Glutamatergic neuron (in vitro differentiated cells): ENCODE measurements at regions not wholly inside any gene's neighbourhood (a gene's known extent, or its start where the extent isn't known, plus 50 kb on each side); places are given as distances from the start of the nearest gene placed in this dataset.
"Not testable (repeated sequence)": the region's sequence is repeated elsewhere in the genome, so short reads cannot be mapped to it uniquely, and the experiment has no call there.

Experiments
- DNase-seq: peaks from one replicate; pipeline ENCODE4 v3.0.0; 2022
- H3K27ac Mint-ChIP-seq: one replicate; pipeline ENCODE4 v1.8.0; 2020; ENCODE audit warnings: mild to moderate bottlenecking, mixed read lengths, inconsistent platforms; ENCODE audit not compliant: unreplicated experiment
- H3K27me3 Mint-ChIP-seq: one replicate; pipeline ENCODE4 v1.8.0; 2020; ENCODE audit warnings: mild to moderate bottlenecking, moderate library complexity, mixed read lengths, inconsistent platforms; ENCODE audit not compliant: unreplicated experiment
- H3K36me3 Mint-ChIP-seq: one replicate; pipeline ENCODE4 v1.8.0; 2020; ENCODE audit warnings: mild to moderate bottlenecking, mixed read lengths, inconsistent platforms; ENCODE audit not compliant: unreplicated experiment
- H3K4me1 Mint-ChIP-seq: one replicate; pipeline ENCODE4 v1.8.0; 2020; ENCODE audit warnings: mild to moderate bottlenecking, low read depth, mixed read lengths, inconsistent platforms; ENCODE audit not compliant: unreplicated experiment
- H3K4me3 Mint-ChIP-seq: one replicate; pipeline ENCODE4 v1.8.0; 2020; ENCODE audit warnings: mild to moderate bottlenecking, mixed read lengths, inconsistent platforms; ENCODE audit not compliant: unreplicated experiment
- H3K9me3 Mint-ChIP-seq: one replicate; pipeline ENCODE4 v1.8.0; 2020; ENCODE audit warnings: mild to moderate bottlenecking, moderate library complexity, mixed read lengths, inconsistent platforms; ENCODE audit not compliant: unreplicated experiment
- CTCF ChIP-seq: fragments of 200-600 bp; sonication (generic); IDR thresholded peaks from one replicate; pipeline ENCODE4 v1.5.0; 2021; ENCODE audit not compliant: partially characterized antibody, unreplicated experiment

DNA sequence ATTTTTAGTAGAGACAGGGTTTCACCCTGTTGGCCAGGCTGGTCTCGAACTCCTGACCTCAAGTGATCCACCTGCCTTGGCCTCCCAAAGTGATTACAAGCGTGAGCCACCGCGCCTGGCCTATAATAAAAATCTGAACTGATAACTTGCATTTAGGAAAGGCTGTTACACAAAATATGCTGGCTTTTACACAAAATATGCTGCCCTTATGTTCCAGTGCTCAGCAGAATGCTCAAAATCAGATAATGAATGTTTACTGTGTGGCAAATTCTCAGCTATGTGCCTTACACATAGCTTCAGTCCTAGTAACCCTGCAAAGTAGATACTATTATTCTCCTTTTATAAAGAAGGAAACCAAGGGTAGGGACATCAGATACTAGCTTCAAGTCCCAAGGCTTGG lies 141.3 kb upstream of the MSX2 start:
- H3K27ac Mint-ChIP-seq: no peak overlapping the region
- H3K36me3 Mint-ChIP-seq: no peaks in the 10 kb centered on the region
- no peak for DNase-seq

GRCh38 chr5:174585472-174585871 lies 138.9 kb upstream of the MSX2 start:
- no peaks in the 10 kb centered on the region for H3K27me3 Mint-ChIP-seq
- H3K9me3 Mint-ChIP-seq: no peaks in the 10 kb centered on the region
- no peaks in the 10 kb centered on the region for H3K36me3 Mint-ChIP-seq

More for the DNA sequence above, 141.3 kb upstream of the MSX2 start:
- Mint-ChIP-seq H3K4me3 (no peak overlapping the region), H3K4me1 (no peaks in the 10 kb centered on the region), H3K27me3 (no peaks in the 10 kb centered on the region), H3K9me3 (no peaks in the 10 kb centered on the region)
- TF ChIP-seq CTCF: no peak

GRCh38 chr5:174586163-174586562 lies 138.2 kb upstream of the MSX2 start:
- not testable (repeated sequence) for DNase-seq, H3K27ac Mint-ChIP-seq, H3K27me3 Mint-ChIP-seq, H3K4me3 Mint-ChIP-seq, H3K9me3 Mint-ChIP-seq, H3K4me1 Mint-ChIP-seq, H3K36me3 Mint-ChIP-seq

More at GRCh38 chr5:174585472-174585871, 138.9 kb upstream of the MSX2 start:
- DNase-seq: no peak
- H3K27ac Mint-ChIP-seq: no peak overlapping the region
- no peak overlapping the region for H3K4me3 Mint-ChIP-seq
- H3K4me1 Mint-ChIP-seq: no peaks in the 10 kb centered on the region
- TF ChIP-seq CTCF: no peak

DNA sequence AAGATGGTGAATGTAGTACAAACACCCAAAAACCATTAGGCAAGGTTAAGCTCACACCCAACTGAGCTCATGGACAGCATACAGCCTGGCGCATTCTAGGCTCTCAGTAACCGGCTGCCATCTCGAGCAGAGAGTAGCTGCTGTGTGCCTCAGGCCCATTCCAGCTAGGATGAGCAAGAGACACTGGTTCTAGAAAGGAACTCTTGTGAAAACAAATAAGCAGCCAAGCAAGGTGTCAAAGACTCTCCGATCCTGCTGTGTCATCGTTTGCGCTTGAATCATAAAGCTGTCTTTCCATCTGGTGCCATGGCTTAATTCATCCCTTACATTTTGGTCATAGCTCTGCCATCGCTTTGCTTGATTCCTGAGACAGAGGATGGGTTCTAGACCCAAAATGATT lies 135.4 kb upstream of the MSX2 start:
- Mint-ChIP-seq H3K27me3 (no peaks in the 10 kb centered on the region), H3K36me3 (no peaks in the 10 kb centered on the region), H3K27ac (no peak overlapping the region), H3K9me3 (no peaks in the 10 kb centered on the region), H3K4me3 (no peak overlapping the region), H3K4me1 (no peaks in the 10 kb centered on the region)
- no peak for TF ChIP-seq CTCF
- DNase-seq: no peak

GRCh38 chr5:174589599-174589998 lies 134.8 kb upstream of the MSX2 start:
- Mint-ChIP-seq H3K4me3 (no peak overlapping the region), H3K9me3 (no peaks in the 10 kb centered on the region), H3K36me3 (no peaks in the 10 kb centered on the region), H3K27me3 (no peaks in the 10 kb centered on the region), H3K27ac (no peak overlapping the region), H3K4me1 (no peaks in the 10 kb centered on the region)
- DNase-seq: no peak
- no peak for TF ChIP-seq CTCF

DNA sequence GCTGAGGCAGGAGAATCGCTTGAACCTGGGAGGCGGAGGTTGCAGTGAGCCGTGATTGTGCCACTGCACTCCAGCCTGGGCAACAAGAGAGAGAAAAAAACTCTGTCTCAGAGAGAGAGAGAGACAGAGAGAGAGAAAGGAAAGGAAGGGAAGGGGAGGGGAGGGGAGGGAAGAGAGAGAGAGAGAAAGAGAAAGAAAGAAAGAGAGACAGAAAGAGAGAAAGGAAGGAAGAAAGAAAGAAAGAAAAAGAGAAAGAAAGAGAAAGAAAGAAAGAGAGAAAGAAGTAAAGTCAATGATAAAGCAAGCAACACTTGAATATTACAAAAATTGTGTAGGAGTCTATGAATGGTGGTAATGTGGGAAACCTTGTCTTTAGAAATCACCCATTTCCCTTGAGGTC lies 133.6 kb upstream of the MSX2 start:
- H3K27me3 Mint-ChIP-seq: no peaks in the 10 kb centered on the region
- no peak for TF ChIP-seq CTCF
- DNase-seq: no peak
- H3K9me3 Mint-ChIP-seq: no peaks in the 10 kb centered on the region
- H3K36me3 Mint-ChIP-seq: no peaks in the 10 kb centered on the region
- H3K4me3 Mint-ChIP-seq: no peak overlapping the region
- no peak overlapping the region for H3K27ac Mint-ChIP-seq
- H3K4me1 Mint-ChIP-seq: no peaks in the 10 kb centered on the region
